Sigmoid colon (tissue), 6 donors: ENCODE measurements at regions not wholly inside any gene's neighbourhood (a gene's known extent, or its start where the extent isn't known, plus 50 kb on each side); places are given as distances from the start of the nearest gene placed in this dataset.

ENCODE experiments used
- DNase-seq: peaks from one replicate; pipeline ENCODE4 v3.0.0-alpha.2; 2019
- H3K27ac ChIP-seq, 4 donors: fragments of 200-600 bp; sonication (generic); one replicate each; pipeline ENCODE4 v1.5.1; 2016 to 2019; ENCODE audit warnings: mild to moderate bottlenecking in 1 of 4
- H3K27me3 ChIP-seq, 3 donors: fragments of 200-600 bp; sonication (generic); one replicate each; pipeline ENCODE4 v1.5.1; 2019; ENCODE audit warnings: mild to moderate bottlenecking in 1 of 3
- H3K36me3 ChIP-seq, 4 donors: fragments of 200-600 bp; sonication (generic); one replicate each; pipeline ENCODE4 v1.5.1; 2016 to 2019
- H3K4me1 ChIP-seq, 4 donors: fragments of 200-600 bp; sonication (generic); one replicate each; pipeline ENCODE4 v1.5.1; 2017 to 2019
- H3K4me3 ChIP-seq, 4 donors: fragments of 200-600 bp; sonication (generic); one replicate each; pipeline ENCODE4 v1.5.1; 2017 to 2019; ENCODE audit warnings: mild to moderate bottlenecking in 2 of 4, moderate library complexity in 1 of 4
- H3K9me3 ChIP-seq, 4 donors: fragments of 200-600 bp in 3 of 4; sonication (generic) in 3 of 4; one replicate each; pipeline versions ENCODE4 v1.5.1 to v1.6.1; 2013 to 2019
- CTCF ChIP-seq, 4 experiments: fragments of 450-650 bp in 3 of 4; fragments of 200-600 bp in 1 of 4; IDR thresholded peaks; one replicate each; pipeline ENCODE4 v1.5.1; 2016 to 2019; ENCODE audit warnings: antibody characterized with exemption in 4 of 4, mild to moderate bottlenecking in 3 of 4, moderate library complexity in 2 of 4
- EP300 ChIP-seq, 4 donors: sonication (generic); formaldehyde crosslinking; IDR thresholded peaks; one replicate each; pipeline ENCODE4 v1.6.1; 2017; ENCODE audit warnings: antibody characterized with exemption in 4 of 4
- POLR2A ChIP-seq, 2 donors: fragments of 450-650 bp; IDR thresholded peaks; one replicate each; pipeline ENCODE4 v1.6.1; 2016; ENCODE audit warnings: antibody characterized with exemption in 2 of 2, mild to moderate bottlenecking in 2 of 2, moderate library complexity in 2 of 2
- POLR2AphosphoS5 ChIP-seq, 4 donors: sonication (generic); formaldehyde crosslinking; IDR thresholded peaks; one replicate each; pipeline ENCODE4 v1.6.1; 2017; ENCODE audit warnings: antibody characterized with exemption in 4 of 4
- WGBS, 2 donors: extraction: QIAGEN DNeasy Blood & Tissue Kit; methylation state at CpG; one replicate each; pipeline ENCODE4 v1.1.7; 2013; 5-methylcytosine and 5-hydroxymethylcytosine counted together
- intact Hi-C: fragments of 100-400 bp; cut with DNase I; formaldehyde crosslinking; loops from one replicate; pipeline ENCODE4 v1.15.1; 2023
- donor health status: healthy with polysubstance abuse.
- donor health status: healthy.

- intact Hi-C loops = no loop called here
- Histone ChIP-seq H3K36me3 (no peaks in the 10 kb centered on the region), H3K27ac (no peak overlapping the region), H3K4me1 (peaks cover 0 to 15% (median 6%) of the 10 kb centered on the region in 4 donors), H3K4me3 (no peak overlapping the region), H3K9me3 (no peaks in the 10 kb centered on the region), H3K27me3 (no peaks in the 10 kb centered on the region)
- no peak for DNase-seq
- 87 to 91% methylated on average over 3 of the region's 3 CpGs for WGBS, 2 donors
- TF ChIP-seq EP300 (IDR thresholded peaks at IDR 0.05) = no peak
These were observed 378.0 kb upstream of the PRMT6 start for GRCh38 chr1:106678279-106679050.

- no peak for DNase-seq
- 68 to 91% methylated on average over 1 of the region's 1 CpG for WGBS, 2 donors
- intact Hi-C loops = no loop called here
- H3K27me3 ChIP-seq = no peaks in the 10 kb centered on the region
- no peaks in the 10 kb centered on the region for H3K9me3 ChIP-seq
- peaks cover 0 to 15% (median 6%) of the 10 kb centered on the region in 4 donors for H3K4me1 ChIP-seq
- H3K27ac ChIP-seq = no peak overlapping the region
- H3K36me3 ChIP-seq = no peaks in the 10 kb centered on the region
- TF ChIP-seq EP300 (IDR thresholded peaks at IDR 0.05) (no peak), POLR2AphosphoS5 (IDR thresholded peaks at IDR 0.05) (no peak), CTCF (IDR thresholded peaks at IDR 0.05) (no peak), POLR2A (IDR thresholded peaks at IDR 0.05) (no peak)
- no peak overlapping the region for H3K4me3 ChIP-seq
These were observed 376.3 kb upstream of the PRMT6 start for GRCh38 chr1:106680216-106680615.

GRCh38 chr1:106680776-106681344 lies 375.6 kb upstream of the PRMT6 start:
- Histone ChIP-seq H3K27ac (no peak overlapping the region), H3K27me3 (no peaks in the 10 kb centered on the region), H3K4me1 (peaks cover 0 to 15% (median 6%) of the 10 kb centered on the region in 4 donors), H3K36me3 (no peaks in the 10 kb centered on the region), H3K4me3 (no peak overlapping the region), H3K9me3 (no peaks in the 10 kb centered on the region)
- 38 to 78% methylated on average over 4 of the region's 4 CpGs for WGBS, 2 donors
- intact Hi-C loops = no loop called here
- TF ChIP-seq EP300 (IDR thresholded peaks at IDR 0.05) = no peak
- no peak for TF ChIP-seq POLR2AphosphoS5 (IDR thresholded peaks at IDR 0.05)
- TF ChIP-seq CTCF (IDR thresholded peaks at IDR 0.05) = no peak
- TF ChIP-seq POLR2A (IDR thresholded peaks at IDR 0.05) = no peak
- no peak for DNase-seq

- no peak for DNase-seq
- H3K4me3 ChIP-seq = no peak overlapping the region
- WGBS, 2 donors = 79 to 90% methylated on average over 3 of the region's 3 CpGs
- H3K36me3 ChIP-seq = no peaks in the 10 kb centered on the region
- no peaks in the 10 kb centered on the region for H3K9me3 ChIP-seq
- H3K4me1 ChIP-seq = peaks cover 0 to 15% (median 4%) of the 10 kb centered on the region in 4 donors
- intact Hi-C loops = no loop called here
- H3K27ac ChIP-seq = no peak overlapping the region
- H3K27me3 ChIP-seq = no peaks in the 10 kb centered on the region
- no peak for TF ChIP-seq EP300 (IDR thresholded peaks at IDR 0.05)
- no peak for TF ChIP-seq POLR2AphosphoS5 (IDR thresholded peaks at IDR 0.05)
- TF ChIP-seq CTCF (IDR thresholded peaks at IDR 0.05) = no peak
- no peak for TF ChIP-seq POLR2A (IDR thresholded peaks at IDR 0.05)
These were observed 374.4 kb upstream of the PRMT6 start for GRCh38 chr1:106681939-106682522.

GRCh38 chr1:106688446-106688845 lies 368.0 kb upstream of the PRMT6 start:
- H3K27ac ChIP-seq = no peak overlapping the region
- no peaks in the 10 kb centered on the region for H3K36me3 ChIP-seq
- H3K9me3 ChIP-seq = no peaks in the 10 kb centered on the region
- no peak overlapping the region for H3K4me3 ChIP-seq
- WGBS, 2 donors = 41 to 63% methylated on average over 3 of the region's 3 CpGs
- peaks cover 0 to 4% (median 0%) of the 10 kb centered on the region in 4 donors for H3K4me1 ChIP-seq
- intact Hi-C loops = no loop called here
- H3K27me3 ChIP-seq = no peaks in the 10 kb centered on the region
- no peak for DNase-seq
- TF ChIP-seq EP300 (IDR thresholded peaks at IDR 0.05) (no peak), POLR2A (IDR thresholded peaks at IDR 0.05) (no peak), POLR2AphosphoS5 (IDR thresholded peaks at IDR 0.05) (no peak), CTCF (IDR thresholded peaks at IDR 0.05) (no peak)
